LNCaP clone FGC (cell line): ENCODE measurements at regions not wholly inside any gene's neighbourhood (a gene's known extent, or its start where the extent isn't known, plus 50 kb on each side); places are given as distances from the start of the nearest gene placed in this dataset.

ENCODE experiments used
- DNase-seq: peaks from one replicate; pipeline ENCODE4 v3.0.0-alpha.2; 2011; ENCODE audit warnings: low read depth
- H3K4me3 ChIP-seq: 2 replicates; pipeline ENCODE4 v1.5.1; 2011; ENCODE audit warnings: mild to moderate bottlenecking, low read depth, low read length, control low read depth
- CTCF ChIP-seq: IDR thresholded peaks from 2 replicates; pipeline ENCODE4 v1.5.1; 2012; ENCODE audit warnings: mild to moderate bottlenecking; ENCODE audit not compliant: control insufficient read depth, insufficient read depth; ENCODE audit errors: extremely low read depth

GRCh38 chr13:53255795-53256194 is 227.2 kb downstream of the OLFM4 start:
- no peak for TF ChIP-seq CTCF
- no peak overlapping the region for H3K4me3 ChIP-seq
- no peak for DNase-seq

- DNase-seq: no peak
- no peak overlapping the region for H3K4me3 ChIP-seq
- no peak for TF ChIP-seq CTCF
Observed at GRCh38 chr13:53260594-53260993, 232.0 kb downstream of the OLFM4 start.

GRCh38 chr13:53264751-53265385 is 236.3 kb downstream of the OLFM4 start:
- DNase-seq: no peak
- no peak for TF ChIP-seq CTCF
- no peak overlapping the region for H3K4me3 ChIP-seq

- no peak overlapping the region for H3K4me3 ChIP-seq
- no peak for TF ChIP-seq CTCF
- DNase-seq: no peak
Observed at GRCh38 chr13:53266757-53267156, 238.1 kb downstream of the OLFM4 start.

- H3K4me3 ChIP-seq: no peak overlapping the region
- no peak for DNase-seq
- TF ChIP-seq CTCF: no peak
Observed at GRCh38 chr13:53269634-53270033, 241.0 kb downstream of the OLFM4 start.

GRCh38 chr13:53272873-53273272 is 244.3 kb downstream of the OLFM4 start:
- no peak for DNase-seq
- no peak overlapping the region for H3K4me3 ChIP-seq
- no peak for TF ChIP-seq CTCF

- TF ChIP-seq CTCF: no peak
- no peak for DNase-seq
- no peak overlapping the region for H3K4me3 ChIP-seq
Observed at GRCh38 chr13:53276265-53276664, 247.7 kb downstream of the OLFM4 start.
